NOMO-1 treated with dmso at 0.1 percent for 144 hours (cell line): ENCODE measurements at regions not wholly inside any gene's neighbourhood (a gene's known extent, or its start where the extent isn't known, plus 50 kb on each side); places are given as distances from the start of the nearest gene placed in this dataset.

Experiments
- DNase-seq: peaks from one replicate; lab custom pipeline; 2025; ENCODE audit not compliant: unreplicated experiment; lab: John Stamatoyannopoulos, UW

- DNase-seq = no peak
Observed at GRCh38 chr2:72006188-72006736, 141.4 kb downstream of the CYP26B1 start.

GRCh38 chr2:72004976-72005375 lies 142.7 kb downstream of the CYP26B1 start:
- DNase-seq = no peak

GRCh38 chr2:72004201-72004915 lies 143.3 kb downstream of the CYP26B1 start:
- DNase-seq = no peak

- DNase-seq = no peak
Observed at GRCh38 chr2:72003796-72004195, 143.9 kb downstream of the CYP26B1 start.

- no peak for DNase-seq
Observed at GRCh38 chr2:72003124-72003523, 144.5 kb downstream of the CYP26B1 start.

GRCh38 chr2:72001937-72002690 lies 145.5 kb downstream of the CYP26B1 start:
- DNase-seq = no peak

- no peak for DNase-seq
Observed at GRCh38 chr2:72000110-72000509, 147.6 kb downstream of the CYP26B1 start.

GRCh38 chr2:71999580-71999979 lies 148.1 kb downstream of the CYP26B1 start:
- no peak for DNase-seq

- DNase-seq = no peak
Observed at GRCh38 chr2:71997843-71998242, 149.8 kb downstream of the CYP26B1 start.

- no peak for DNase-seq
Observed at GRCh38 chr2:71995067-71995665, 152.5 kb downstream of the CYP26B1 start.

- no peak for DNase-seq
Observed at GRCh38 chr2:71992036-71992435, 155.6 kb downstream of the CYP26B1 start.

- DNase-seq = no peak
Observed at GRCh38 chr2:71991397-71991796, 156.3 kb downstream of the CYP26B1 start.

GRCh38 chr2:71990826-71991225 lies 156.8 kb downstream of the CYP26B1 start:
- no peak for DNase-seq

- DNase-seq = no peak
Observed at GRCh38 chr2:71990122-71990521, 157.5 kb downstream of the CYP26B1 start.

GRCh38 chr2:71989671-71990070 lies 158.0 kb downstream of the CYP26B1 start:
- DNase-seq = no peak

- DNase-seq = no peak
Observed at GRCh38 chr2:71988170-71988569, 159.5 kb downstream of the CYP26B1 start.

GRCh38 chr2:71976685-71977084 lies 171.0 kb downstream of the CYP26B1 start:
- DNase-seq = no peak

- no peak for DNase-seq
Observed at GRCh38 chr2:71974846-71975245, 172.8 kb downstream of the CYP26B1 start.

- DNase-seq = no peak
Observed at GRCh38 chr2:71971493-71971892, 176.2 kb downstream of the CYP26B1 start.

- no peak for DNase-seq
Observed at GRCh38 chr2:71965530-71965929, 182.1 kb downstream of the CYP26B1 start.

GRCh38 chr2:71962911-71963694 lies 184.6 kb downstream of the CYP26B1 start:
- DNase-seq = no peak
